Mesothelial cell of epicardium (in vitro differentiated cells): ENCODE measurements at regions not wholly inside any gene's neighbourhood (a gene's known extent, or its start where the extent isn't known, plus 50 kb on each side); places are given as distances from the start of the nearest gene placed in this dataset.

Source experiments
- DNase-seq, 2 experiments: peaks; one replicate each; pipeline ENCODE4 v3.0.0; 2021; ENCODE audit warnings: low spot score in 2 of 2; ENCODE audit not compliant: unreplicated experiment in 2 of 2
- H3K27ac Mint-ChIP-seq: 2 replicates; pipeline ENCODE4 v1.8.0; 2021; ENCODE audit warnings: mixed read lengths
- H3K27me3 Mint-ChIP-seq: 2 replicates; pipeline ENCODE4 v1.8.0; 2021; ENCODE audit warnings: low read depth, mixed read lengths
- H3K36me3 Mint-ChIP-seq: 2 replicates; pipeline ENCODE4 v1.8.0; 2021; ENCODE audit warnings: mixed read lengths
- H3K4me1 Mint-ChIP-seq: 2 replicates; pipeline ENCODE4 v1.8.0; 2021; ENCODE audit warnings: mixed read lengths
- H3K4me3 Mint-ChIP-seq: 2 replicates; pipeline ENCODE4 v1.8.0; 2021; ENCODE audit warnings: mild to moderate bottlenecking, moderate library complexity, mixed read lengths
- H3K9me3 Mint-ChIP-seq: 2 replicates; pipeline ENCODE4 v1.8.0; 2021; ENCODE audit warnings: mixed read lengths
- CTCF ChIP-seq: fragments of 200-600 bp; sonication (generic); IDR thresholded peaks from one replicate; pipeline ENCODE4 v1.5.0; 2021; ENCODE audit warnings: antibody characterized with exemption; ENCODE audit not compliant: unreplicated experiment

- Mint-ChIP-seq H3K9me3 (no peaks in the 10 kb centered on the region), H3K36me3 (no peaks in the 10 kb centered on the region), H3K4me3 (no peak overlapping the region), H3K4me1 (no peaks in the 10 kb centered on the region), H3K27ac (no peak overlapping the region), H3K27me3 (peaks cover 29% of the 10 kb centered on the region)
- no peak for TF ChIP-seq CTCF
- no peak for DNase-seq
Measured at GRCh38 chr3:38925351-38925750, 109.3 kb upstream of the SCN10A start.

- no peaks in the 10 kb centered on the region for H3K36me3 Mint-ChIP-seq
- no peaks in the 10 kb centered on the region for H3K4me1 Mint-ChIP-seq
- no peak for TF ChIP-seq CTCF
- H3K27ac Mint-ChIP-seq, result no peak overlapping the region
- H3K4me3 Mint-ChIP-seq, result no peak overlapping the region
- no peak for DNase-seq
- peaks cover 5% of the 10 kb centered on the region for H3K9me3 Mint-ChIP-seq
- peaks cover 11% of the 10 kb centered on the region for H3K27me3 Mint-ChIP-seq
Measured at GRCh38 chr3:38916706-38917105, 100.7 kb upstream of the SCN10A start.

- no peak overlapping the region for H3K4me3 Mint-ChIP-seq
- no peak for TF ChIP-seq CTCF
- DNase-seq, result no peak
- H3K9me3 Mint-ChIP-seq, result no peaks in the 10 kb centered on the region
- no peak overlapping the region for H3K27ac Mint-ChIP-seq
- H3K36me3 Mint-ChIP-seq, result no peaks in the 10 kb centered on the region
- H3K4me1 Mint-ChIP-seq, result no peaks in the 10 kb centered on the region
- peaks cover 44% of the 10 kb centered on the region for H3K27me3 Mint-ChIP-seq
Measured at GRCh38 chr3:38907426-38907825, 91.4 kb upstream of the SCN10A start.

- Mint-ChIP-seq H3K4me1 (no peaks in the 10 kb centered on the region), H3K36me3 (peaks cover 2% of the 10 kb centered on the region), H3K4me3 (no peak overlapping the region), H3K27ac (no peak overlapping the region), H3K9me3 (peaks cover 17% of the 10 kb centered on the region), H3K27me3 (peaks cover 18% of the 10 kb centered on the region)
- TF ChIP-seq CTCF, result no peak
- DNase-seq, result no peak
Measured at GRCh38 chr3:38890426-38890825, 74.4 kb upstream of the SCN10A start.

- H3K9me3 Mint-ChIP-seq, result peaks cover 3% of the 10 kb centered on the region
- no peak for DNase-seq
- H3K4me3 Mint-ChIP-seq, result no peak overlapping the region
- H3K4me1 Mint-ChIP-seq, result no peaks in the 10 kb centered on the region
- no peak for TF ChIP-seq CTCF
- peaks cover 21% of the 10 kb centered on the region for H3K27me3 Mint-ChIP-seq
- H3K27ac Mint-ChIP-seq, result no peak overlapping the region
- no peaks in the 10 kb centered on the region for H3K36me3 Mint-ChIP-seq
Measured at GRCh38 chr3:38878646-38879045, 62.6 kb upstream of the SCN10A start.
